HFF-Myc (cell line): ENCODE measurements at regions not wholly inside any gene's neighbourhood (a gene's known extent, or its start where the extent isn't known, plus 50 kb on each side); places are given as distances from the start of the nearest gene placed in this dataset.

Experiments used
- DNase-seq: peaks from one replicate; pipeline ENCODE4 v3.0.0-alpha.2; 2011; ENCODE audit warnings: low read depth; ENCODE audit errors: extremely low read depth
- H3K4me3 ChIP-seq: replicated peaks from 2 replicates; pipeline ENCODE4 v1.5.1; 2011; ENCODE audit warnings: low read depth, mild to moderate bottlenecking, control low read depth, low read length
- TF ChIP-seq, protein P1 (sequence below): IDR thresholded peaks from 2 replicates; pipeline ENCODE4 v1.5.1; 2012; ENCODE audit warnings: mild to moderate bottlenecking, low read depth, low read length, control low read depth; ENCODE audit errors: missing control alignments

GRCh38 chr1:96352733-96353132 is 368.9 kb upstream of the PTBP2 start:
- DNase-seq = no peak
- TF ChIP-seq, protein P1, sequence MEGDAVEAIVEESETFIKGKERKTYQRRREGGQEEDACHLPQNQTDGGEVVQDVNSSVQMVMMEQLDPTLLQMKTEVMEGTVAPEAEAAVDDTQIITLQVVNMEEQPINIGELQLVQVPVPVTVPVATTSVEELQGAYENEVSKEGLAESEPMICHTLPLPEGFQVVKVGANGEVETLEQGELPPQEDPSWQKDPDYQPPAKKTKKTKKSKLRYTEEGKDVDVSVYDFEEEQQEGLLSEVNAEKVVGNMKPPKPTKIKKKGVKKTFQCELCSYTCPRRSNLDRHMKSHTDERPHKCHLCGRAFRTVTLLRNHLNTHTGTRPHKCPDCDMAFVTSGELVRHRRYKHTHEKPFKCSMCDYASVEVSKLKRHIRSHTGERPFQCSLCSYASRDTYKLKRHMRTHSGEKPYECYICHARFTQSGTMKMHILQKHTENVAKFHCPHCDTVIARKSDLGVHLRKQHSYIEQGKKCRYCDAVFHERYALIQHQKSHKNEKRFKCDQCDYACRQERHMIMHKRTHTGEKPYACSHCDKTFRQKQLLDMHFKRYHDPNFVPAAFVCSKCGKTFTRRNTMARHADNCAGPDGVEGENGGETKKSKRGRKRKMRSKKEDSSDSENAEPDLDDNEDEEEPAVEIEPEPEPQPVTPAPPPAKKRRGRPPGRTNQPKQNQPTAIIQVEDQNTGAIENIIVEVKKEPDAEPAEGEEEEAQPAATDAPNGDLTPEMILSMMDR = no peak
- H3K4me3 ChIP-seq = no peak overlapping the region

GRCh38 chr1:96355521-96355920 is 366.1 kb upstream of the PTBP2 start:
- TF ChIP-seq, protein P1 = no peak
- no peak overlapping the region for H3K4me3 ChIP-seq
- no peak for DNase-seq

DNA sequence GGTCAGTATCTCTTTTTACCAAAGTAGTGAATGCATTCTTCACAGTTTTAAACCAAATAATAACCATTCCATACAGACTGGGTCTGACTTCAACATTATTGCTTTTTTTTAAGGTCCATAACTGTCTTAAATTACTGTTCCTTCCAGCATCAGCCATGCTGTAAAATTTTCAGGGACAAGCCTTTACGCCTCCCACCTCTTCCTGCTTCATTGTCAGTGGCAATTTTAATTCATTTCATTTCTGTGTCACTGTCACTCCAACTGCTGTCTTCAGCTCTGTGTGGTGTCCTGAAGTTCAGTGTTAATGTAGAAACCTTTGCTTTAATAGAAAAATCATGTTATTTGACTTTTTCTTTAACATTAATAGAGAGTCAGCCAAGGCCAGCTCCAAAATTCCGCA is 365.6 kb upstream of the PTBP2 start:
- DNase-seq = no peak
- no peak overlapping the region for H3K4me3 ChIP-seq
- TF ChIP-seq, protein P1 = no peak

- TF ChIP-seq, protein P1 = no peak
- no peak for DNase-seq
- H3K4me3 ChIP-seq = no peak overlapping the region
Measured at GRCh38 chr1:96357141-96357765, 364.3 kb upstream of the PTBP2 start.

GRCh38 chr1:96358057-96358456 is 363.5 kb upstream of the PTBP2 start:
- TF ChIP-seq, protein P1 = no peak
- DNase-seq = no peak
- H3K4me3 ChIP-seq = no peak overlapping the region

DNA sequence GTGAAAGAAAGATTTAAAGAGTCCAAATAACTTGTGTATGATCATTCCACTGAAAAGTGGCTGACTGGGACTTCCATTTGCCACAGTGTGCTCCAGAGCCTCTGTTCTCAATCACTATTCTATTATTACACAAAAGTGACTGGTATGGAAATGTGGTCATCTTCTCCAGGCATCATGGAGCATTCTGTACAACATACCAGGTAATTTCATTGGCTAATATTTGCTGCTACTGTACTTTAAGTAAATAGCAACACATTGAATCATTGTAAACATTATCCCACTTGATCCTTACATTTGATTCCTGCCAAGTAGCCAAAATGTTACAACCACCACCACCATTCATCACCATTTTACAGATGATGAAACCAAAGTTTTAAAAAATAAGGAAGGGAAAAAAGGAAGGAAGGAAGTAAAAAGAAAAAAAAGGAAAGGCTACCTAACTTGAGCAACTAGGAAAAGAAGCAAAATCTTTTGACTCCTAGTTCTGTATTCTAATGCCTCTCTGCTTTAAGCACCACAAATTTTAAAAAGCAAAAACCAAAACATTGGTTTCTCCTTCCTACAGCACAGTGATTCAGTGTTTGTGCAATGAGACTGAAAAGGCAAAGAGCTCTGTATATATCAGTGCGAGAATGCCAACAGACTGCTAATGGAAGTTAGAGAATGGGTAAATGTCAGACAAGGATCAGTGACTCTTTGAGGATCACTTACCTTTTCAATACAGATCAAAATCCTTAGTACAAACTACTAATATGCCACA is 361.4 kb upstream of the PTBP2 start:
- DNase-seq = no peak
- TF ChIP-seq, protein P1 = no peak
- H3K4me3 ChIP-seq = no peak overlapping the region
